Body of pancreas (tissue), 4 donors: ENCODE measurements at regions not wholly inside any gene's neighbourhood (a gene's known extent, or its start where the extent isn't known, plus 50 kb on each side); places are given as distances from the start of the nearest gene placed in this dataset.

Experiments
- ATAC-seq: fragments of 150-250 bp; one replicate; pipeline ENCODE4 v1.9.1; 2016
- DNase-seq, 4 donors: peaks; one replicate each; pipeline ENCODE4 v3.0.0-alpha.2; 2019
- H3K27ac ChIP-seq, 4 donors: fragments of 200-600 bp; sonication (generic); 1 replicate in 3 of 4; 2 replicates in 1 of 4; pipeline versions ENCODE4 v1.5.1 to v1.6.1; 2016 to 2019; ENCODE audit warnings: mild to moderate bottlenecking in 1 of 4, mixed read lengths in 1 of 4, moderate library complexity in 1 of 4
- H3K27me3 ChIP-seq, 2 donors: fragments of 200-600 bp; sonication (generic); one replicate each; pipeline ENCODE4 v1.6.0; 2016; ENCODE audit warnings: mild to moderate bottlenecking in 1 of 2
- H3K36me3 ChIP-seq, 2 donors: fragments of 200-600 bp; sonication (generic); replicated peaks in 1 of 2; 2 replicates each; pipeline ENCODE4 v1.5.1; 2016; ENCODE audit warnings: low read depth in 2 of 2; ENCODE audit not compliant: insufficient read depth in 1 of 2
- H3K4me1 ChIP-seq: fragments of 200-600 bp; sonication (generic); one replicate; pipeline ENCODE4 v1.6.0; 2016
- H3K4me3 ChIP-seq, 2 donors: fragments of 200-600 bp; sonication (generic); 1 replicate in 1 of 2; 2 replicates in 1 of 2; pipeline ENCODE4 v1.5.1; 2016 to 2019
- H3K9me3 ChIP-seq, 3 donors: fragments of 200-600 bp; sonication (generic); 1 replicate in 2 of 3; 2 replicates in 1 of 3; pipeline ENCODE4 v1.5.1; 2016
- POLR2A ChIP-seq, 3 donors: fragments of 450-650 bp; IDR thresholded peaks; one replicate each; pipeline ENCODE4 v1.6.1; 2016; ENCODE audit warnings: antibody characterized with exemption in 3 of 3, mild to moderate bottlenecking in 2 of 3
- WGBS, 2 donors: methylation state at CpG; one replicate each; pipeline ENCODE4 v1.1.5; 2017; 5-methylcytosine and 5-hydroxymethylcytosine counted together
- intact Hi-C: fragments of 100-400 bp; cut with DNase I; formaldehyde crosslinking; loops from one replicate; pipeline ENCODE4 v1.15.1; 2023
- TF ChIP-seq, protein P1 (sequence below), 7 experiments: fragments of 450-650 bp in 4 of 7; fragments of 200-600 bp in 3 of 7; sonication (generic) in 3 of 7; IDR thresholded peaks; one replicate each; pipeline ENCODE4 v1.5.1; 2016 to 2019; ENCODE audit warnings: antibody characterized with exemption in 7 of 7

- intact Hi-C loops, result no loop called here
- 69 to 70% methylated on average over 6 of the region's 6 CpGs for WGBS, 2 donors
- H3K27me3 ChIP-seq, result no peaks in the 10 kb centered on the region
- H3K36me3 ChIP-seq, result no peaks in the 10 kb centered on the region
- no peak for TF ChIP-seq POLR2A (IDR thresholded peaks at IDR 0.05)
- TF ChIP-seq, protein P1, sequence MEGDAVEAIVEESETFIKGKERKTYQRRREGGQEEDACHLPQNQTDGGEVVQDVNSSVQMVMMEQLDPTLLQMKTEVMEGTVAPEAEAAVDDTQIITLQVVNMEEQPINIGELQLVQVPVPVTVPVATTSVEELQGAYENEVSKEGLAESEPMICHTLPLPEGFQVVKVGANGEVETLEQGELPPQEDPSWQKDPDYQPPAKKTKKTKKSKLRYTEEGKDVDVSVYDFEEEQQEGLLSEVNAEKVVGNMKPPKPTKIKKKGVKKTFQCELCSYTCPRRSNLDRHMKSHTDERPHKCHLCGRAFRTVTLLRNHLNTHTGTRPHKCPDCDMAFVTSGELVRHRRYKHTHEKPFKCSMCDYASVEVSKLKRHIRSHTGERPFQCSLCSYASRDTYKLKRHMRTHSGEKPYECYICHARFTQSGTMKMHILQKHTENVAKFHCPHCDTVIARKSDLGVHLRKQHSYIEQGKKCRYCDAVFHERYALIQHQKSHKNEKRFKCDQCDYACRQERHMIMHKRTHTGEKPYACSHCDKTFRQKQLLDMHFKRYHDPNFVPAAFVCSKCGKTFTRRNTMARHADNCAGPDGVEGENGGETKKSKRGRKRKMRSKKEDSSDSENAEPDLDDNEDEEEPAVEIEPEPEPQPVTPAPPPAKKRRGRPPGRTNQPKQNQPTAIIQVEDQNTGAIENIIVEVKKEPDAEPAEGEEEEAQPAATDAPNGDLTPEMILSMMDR (IDR thresholded peaks at IDR 0.05), result no peak
- no peak overlapping the region for H3K27ac ChIP-seq
- ATAC-seq (no peak), DNase-seq (no peak)
- H3K9me3 ChIP-seq, result no peaks in the 10 kb centered on the region
- no peak overlapping the region for H3K4me3 ChIP-seq
- no peaks in the 10 kb centered on the region for H3K4me1 ChIP-seq
These were observed 156.1 kb upstream of the SRD5A2 start for GRCh38 chr2:31736695-31737454.

DNA sequence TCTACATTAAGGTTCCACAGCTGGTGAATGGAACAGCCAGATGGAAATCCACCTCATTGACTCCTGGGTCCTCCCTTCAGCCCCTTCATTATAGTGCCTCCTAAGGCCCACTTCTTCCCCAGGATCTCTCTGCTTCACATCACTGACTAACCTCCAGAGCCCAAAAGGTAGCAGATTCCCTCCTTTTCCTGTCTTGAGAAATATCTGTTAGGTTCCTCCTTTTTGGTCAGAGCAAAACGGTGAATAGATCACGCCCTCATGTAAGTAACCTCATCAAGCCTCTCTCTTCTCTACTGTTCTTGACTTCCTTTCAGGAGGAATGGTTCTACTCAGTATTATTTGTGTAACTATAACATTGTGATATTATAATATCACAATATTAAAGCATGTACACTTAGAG is 155.0 kb upstream of the SRD5A2 start:
- Histone ChIP-seq H3K4me1 (no peaks in the 10 kb centered on the region), H3K9me3 (no peaks in the 10 kb centered on the region), H3K27me3 (no peaks in the 10 kb centered on the region), H3K36me3 (no peaks in the 10 kb centered on the region), H3K4me3 (no peak overlapping the region), H3K27ac (no peak overlapping the region)
- ATAC-seq (no peak), DNase-seq (no peak)
- intact Hi-C loops, result no loop called here
- TF ChIP-seq POLR2A (IDR thresholded peaks at IDR 0.05), result no peak
- TF ChIP-seq, protein P1 (IDR thresholded peaks at IDR 0.05), result no peak
- 80 to 92% methylated on average over 2 of the region's 2 CpGs for WGBS, 2 donors

DNA sequence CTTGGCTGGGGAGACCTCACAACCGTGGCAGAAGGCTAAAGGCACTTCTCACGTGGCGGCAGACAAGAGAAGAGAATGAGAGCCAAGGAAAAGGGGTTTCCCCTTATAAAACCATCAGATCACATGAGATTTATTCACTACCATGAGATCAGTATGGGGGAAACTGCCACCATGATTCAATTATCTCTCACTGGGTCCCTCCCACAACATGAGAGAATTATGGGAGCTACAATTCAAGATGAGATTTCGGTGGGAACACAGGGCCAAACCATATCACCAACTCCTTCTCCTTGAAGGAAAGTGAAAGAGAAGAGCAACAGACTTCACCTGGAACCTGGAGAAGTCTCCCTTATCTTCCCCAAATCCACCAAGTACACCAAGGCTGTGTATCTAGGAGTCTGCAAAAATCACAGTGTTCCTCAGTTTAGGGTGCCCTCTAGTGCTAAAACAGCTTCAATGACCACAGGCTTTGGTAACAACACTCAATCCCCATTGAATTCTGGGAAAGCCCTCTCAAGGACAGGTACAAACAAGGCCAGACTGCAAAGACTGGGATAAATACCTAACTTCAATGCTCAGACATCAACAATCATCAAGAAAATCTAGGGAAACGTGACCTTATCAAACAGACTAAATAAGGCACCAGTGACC is 148.8 kb upstream of the SRD5A2 start:
- DNase-seq (no peak), ATAC-seq (no peak)
- WGBS, 2 donors, result 62 to 70% methylated on average over 5 of the region's 5 CpGs

GRCh38 chr2:31729065-31729439 is 148.3 kb upstream of the SRD5A2 start:
- intact Hi-C loops, result no loop called here
- TF ChIP-seq POLR2A (IDR thresholded peaks at IDR 0.05), result no peak
- TF ChIP-seq, protein P1 (IDR thresholded peaks at IDR 0.05), result no peak
- H3K27ac ChIP-seq, result no peak overlapping the region
- DNase-seq, result no peak
- no peak for ATAC-seq
- no peaks in the 10 kb centered on the region for H3K36me3 ChIP-seq
- H3K4me3 ChIP-seq, result no peak overlapping the region
- no peaks in the 10 kb centered on the region for H3K4me1 ChIP-seq
- H3K9me3 ChIP-seq, result no peaks in the 10 kb centered on the region
- no peaks in the 10 kb centered on the region for H3K27me3 ChIP-seq
- WGBS, 2 donors, result 59 to 68% methylated on average over 2 of the region's 2 CpGs

More for the DNA sequence above, 148.8 kb upstream of the SRD5A2 start:
- H3K36me3 ChIP-seq, result no peaks in the 10 kb centered on the region
- intact Hi-C loops, result no loop called here
- H3K9me3 ChIP-seq, result no peaks in the 10 kb centered on the region
- H3K27ac ChIP-seq, result no peak overlapping the region
- TF ChIP-seq POLR2A (IDR thresholded peaks at IDR 0.05), result no peak
- TF ChIP-seq, protein P1 (IDR thresholded peaks at IDR 0.05), result peak in 2 of 7 experiments; percentile 11 to 31
- H3K27me3 ChIP-seq, result no peaks in the 10 kb centered on the region
- no peaks in the 10 kb centered on the region for H3K4me1 ChIP-seq
- H3K4me3 ChIP-seq, result no peak overlapping the region
